ENCODE measurements at regions not wholly inside any gene's neighbourhood (a gene's known extent, or its start where the extent isn't known, plus 50 kb on each side); places are given as distances from the start of the nearest gene placed in this dataset.

DNA sequence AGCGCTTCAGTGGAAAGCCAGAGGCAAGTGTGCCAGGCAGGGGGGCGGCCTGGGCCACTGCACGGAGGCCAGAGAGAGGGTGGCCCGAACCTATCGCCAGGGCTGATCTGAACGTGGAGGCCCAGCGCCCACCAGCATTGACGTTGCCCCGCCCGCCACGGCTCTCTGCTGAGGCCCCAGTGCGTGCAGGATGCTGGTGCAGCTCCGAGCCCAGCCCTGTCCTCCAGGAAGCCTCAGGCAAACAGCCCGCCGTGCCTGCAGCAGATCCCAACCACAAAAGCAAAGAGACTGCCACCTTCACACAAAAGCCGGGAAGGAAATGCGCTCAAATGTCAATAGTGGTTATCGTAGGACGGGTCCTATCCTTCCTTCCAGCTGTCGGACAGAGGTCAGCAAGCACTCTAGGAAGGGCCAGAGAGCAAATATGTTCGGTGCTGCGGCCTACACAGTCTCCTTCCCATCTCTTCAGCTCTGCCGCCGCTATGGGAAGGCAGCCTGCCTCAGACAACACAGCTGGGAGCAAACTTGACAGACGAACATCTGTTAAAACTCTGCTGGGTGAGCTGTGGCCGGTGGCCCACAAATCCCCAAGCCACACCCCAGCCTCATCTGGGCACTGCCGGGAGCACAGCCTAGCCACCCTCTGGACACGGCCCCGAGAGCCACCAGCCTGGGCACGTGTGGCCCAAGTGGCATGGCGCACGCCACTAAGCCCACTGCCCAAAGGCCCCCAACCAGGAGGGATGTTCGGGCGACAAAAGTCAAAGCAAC lies 146.2 kb downstream of the CRYBB2 start:
- TF ChIP-seq, protein P1, sequence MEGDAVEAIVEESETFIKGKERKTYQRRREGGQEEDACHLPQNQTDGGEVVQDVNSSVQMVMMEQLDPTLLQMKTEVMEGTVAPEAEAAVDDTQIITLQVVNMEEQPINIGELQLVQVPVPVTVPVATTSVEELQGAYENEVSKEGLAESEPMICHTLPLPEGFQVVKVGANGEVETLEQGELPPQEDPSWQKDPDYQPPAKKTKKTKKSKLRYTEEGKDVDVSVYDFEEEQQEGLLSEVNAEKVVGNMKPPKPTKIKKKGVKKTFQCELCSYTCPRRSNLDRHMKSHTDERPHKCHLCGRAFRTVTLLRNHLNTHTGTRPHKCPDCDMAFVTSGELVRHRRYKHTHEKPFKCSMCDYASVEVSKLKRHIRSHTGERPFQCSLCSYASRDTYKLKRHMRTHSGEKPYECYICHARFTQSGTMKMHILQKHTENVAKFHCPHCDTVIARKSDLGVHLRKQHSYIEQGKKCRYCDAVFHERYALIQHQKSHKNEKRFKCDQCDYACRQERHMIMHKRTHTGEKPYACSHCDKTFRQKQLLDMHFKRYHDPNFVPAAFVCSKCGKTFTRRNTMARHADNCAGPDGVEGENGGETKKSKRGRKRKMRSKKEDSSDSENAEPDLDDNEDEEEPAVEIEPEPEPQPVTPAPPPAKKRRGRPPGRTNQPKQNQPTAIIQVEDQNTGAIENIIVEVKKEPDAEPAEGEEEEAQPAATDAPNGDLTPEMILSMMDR (IDR thresholded peaks at IDR 0.05; ENCODE audit: insufficient read depth, low read length, poor library complexity, severe bottlenecking) = no peak
- no peak for DNase-seq (ENCODE audit: extremely low read depth, insufficient read length)
- no peak overlapping the region for H3K4me3 ChIP-seq (replicated peaks; ENCODE audit: low read depth, low read length)
- H3K36me3 ChIP-seq (ENCODE audit: control insufficient read depth, insufficient read depth, low read length) = peaks cover 2% of the 10 kb centered on the region; the same call in 1 of the 2 replicates
- H3K27me3 ChIP-seq (replicated peaks; ENCODE audit: control insufficient read depth, insufficient read depth, low read length) = no peaks in the 10 kb centered on the region

DNA sequence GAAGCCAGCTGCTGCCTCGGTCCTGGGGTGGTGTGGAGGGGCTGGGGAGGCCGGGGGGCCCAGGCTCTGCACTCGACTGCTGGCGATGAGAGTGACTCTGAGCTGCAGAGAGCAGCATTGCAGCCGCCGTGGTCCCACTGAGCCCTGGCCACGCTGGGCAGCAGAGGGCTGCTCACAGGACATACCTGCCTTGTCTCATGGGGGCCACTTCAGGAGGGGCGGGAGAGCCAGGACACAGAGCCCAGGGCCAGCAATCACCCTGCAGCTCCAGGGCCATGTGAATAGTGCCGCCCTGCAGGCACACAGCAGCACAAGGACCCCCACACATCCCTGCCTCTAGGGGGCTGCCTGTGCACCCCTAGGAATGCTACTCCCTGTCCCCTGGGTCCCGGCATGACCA lies 147.0 kb downstream of the CRYBB2 start:
- TF ChIP-seq, protein P1 (IDR thresholded peaks at IDR 0.05; ENCODE audit: insufficient read depth, low read length, poor library complexity, severe bottlenecking) = no peak
- peaks cover 2% of the 10 kb centered on the region; the same call in 1 of the 2 replicates for H3K36me3 ChIP-seq (ENCODE audit: control insufficient read depth, insufficient read depth, low read length)

DNA sequence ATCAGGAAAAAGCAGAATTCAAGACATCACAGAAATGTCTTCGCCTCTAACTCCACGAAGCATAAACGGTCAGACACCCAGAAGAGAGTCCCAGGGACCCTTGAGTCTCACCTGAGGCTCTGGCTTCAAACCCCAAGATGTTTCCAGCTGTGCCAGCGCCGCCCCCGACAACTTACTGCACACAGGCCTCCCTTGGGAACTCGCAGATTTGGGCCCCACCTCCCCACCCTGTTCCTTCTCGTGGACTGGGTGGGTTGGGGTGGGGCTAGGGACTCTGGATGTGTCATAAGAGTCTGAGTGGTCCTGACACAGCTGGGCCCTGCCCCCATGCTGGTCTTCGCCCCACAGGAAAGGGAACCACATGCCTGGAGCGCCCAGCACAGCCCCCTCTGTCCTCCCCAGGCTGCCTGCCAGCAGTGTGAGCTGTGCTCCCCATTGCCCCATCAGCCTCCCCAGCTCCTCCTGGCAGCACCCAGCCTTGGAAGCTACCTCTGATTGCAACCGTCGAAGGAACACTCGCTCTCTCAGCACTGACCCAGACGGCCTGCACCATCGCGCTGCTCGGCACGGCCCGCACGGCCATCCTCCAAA lies 147.5 kb downstream of the CRYBB2 start:
- Histone ChIP-seq H3K36me3 (ENCODE audit: control insufficient read depth, insufficient read depth, low read length) (peaks cover 2% of the 10 kb centered on the region; the same call in 1 of the 2 replicates), H3K27me3 (replicated peaks; ENCODE audit: control insufficient read depth, insufficient read depth, low read length) (no peaks in the 10 kb centered on the region), H3K4me3 (replicated peaks; ENCODE audit: low read depth, low read length) (no peak overlapping the region)
- DNase-seq (ENCODE audit: extremely low read depth, insufficient read length) = no peak
- TF ChIP-seq, protein P1 (IDR thresholded peaks at IDR 0.05; ENCODE audit: insufficient read depth, low read length, poor library complexity, severe bottlenecking) = no peak

More for the DNA sequence above, 147.0 kb downstream of the CRYBB2 start:
- H3K27me3 ChIP-seq (replicated peaks; ENCODE audit: control insufficient read depth, insufficient read depth, low read length) = no peaks in the 10 kb centered on the region
- no peak for DNase-seq (ENCODE audit: extremely low read depth, insufficient read length)
- H3K4me3 ChIP-seq (replicated peaks; ENCODE audit: low read depth, low read length) = no peak overlapping the region

DNA sequence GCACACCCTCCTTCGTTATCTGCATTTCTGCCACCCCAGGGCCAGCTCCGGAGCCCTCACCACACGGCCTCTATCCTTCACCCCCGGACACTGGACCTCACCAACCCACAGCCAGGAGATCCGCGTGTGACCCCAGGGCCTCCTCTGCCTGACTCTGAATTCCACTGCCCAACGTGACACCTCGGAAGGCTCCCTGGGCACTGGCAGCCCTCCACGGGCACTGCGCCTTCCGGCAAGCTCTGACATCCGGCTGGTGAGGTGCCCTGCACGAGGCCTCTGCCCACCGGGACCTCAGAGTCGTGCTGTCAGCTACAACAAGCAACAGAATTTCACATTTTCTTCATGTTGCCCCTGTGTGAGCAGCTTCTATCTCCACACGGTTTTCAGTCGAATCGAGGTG lies 148.3 kb downstream of the CRYBB2 start:
- Histone ChIP-seq H3K4me3 (replicated peaks; ENCODE audit: low read depth, low read length) (no peak overlapping the region), H3K27me3 (replicated peaks; ENCODE audit: control insufficient read depth, insufficient read depth, low read length) (no peaks in the 10 kb centered on the region), H3K36me3 (ENCODE audit: control insufficient read depth, insufficient read depth, low read length) (peaks cover 2% of the 10 kb centered on the region; the same call in 1 of the 2 replicates)
- TF ChIP-seq, protein P1 (IDR thresholded peaks at IDR 0.05; ENCODE audit: insufficient read depth, low read length, poor library complexity, severe bottlenecking) = no peak
- no peak for DNase-seq (ENCODE audit: extremely low read depth, insufficient read length)

DNA sequence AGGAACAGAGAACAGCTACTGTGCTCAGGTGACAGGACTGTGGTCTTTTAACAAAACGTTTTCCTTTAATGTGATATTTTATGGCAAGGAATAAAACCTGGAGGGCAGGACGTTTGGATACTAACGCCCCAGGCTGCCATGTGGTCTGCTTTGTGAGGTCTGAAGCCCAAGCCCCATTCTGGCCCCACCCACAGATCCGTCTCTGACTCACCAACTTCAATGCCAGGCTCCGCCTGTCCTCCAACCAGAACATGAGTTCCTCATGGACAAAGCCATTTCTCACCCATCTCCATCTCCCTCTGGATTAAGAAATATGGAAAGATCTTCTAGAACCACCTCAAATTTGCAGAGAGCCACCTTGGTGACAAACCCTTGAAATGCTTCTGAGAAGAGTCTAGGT lies 148.8 kb downstream of the CRYBB2 start:
- H3K4me3 ChIP-seq (replicated peaks; ENCODE audit: low read depth, low read length) = no peak overlapping the region
- H3K27me3 ChIP-seq (replicated peaks; ENCODE audit: control insufficient read depth, insufficient read depth, low read length) = no peaks in the 10 kb centered on the region
- peaks cover 2% of the 10 kb centered on the region; the same call in 1 of the 2 replicates for H3K36me3 ChIP-seq (ENCODE audit: control insufficient read depth, insufficient read depth, low read length)
- TF ChIP-seq, protein P1 (IDR thresholded peaks at IDR 0.05; ENCODE audit: insufficient read depth, low read length, poor library complexity, severe bottlenecking) = no peak
- no peak for DNase-seq (ENCODE audit: extremely low read depth, insufficient read length)

Data from GM06990 (cell line).